ENCODE measurements at regions not wholly inside any gene's neighbourhood (a gene's known extent, or its start where the extent isn't known, plus 50 kb on each side); places are given as distances from the start of the nearest gene placed in this dataset.

- TF ChIP-seq CTCF (IDR thresholded peaks at IDR 0.05) (no peak), POLR2A (IDR thresholded peaks at IDR 0.05) (no peak)
Observed at GRCh38 chr4:20331642-20332041, 79.9 kb downstream of the SLIT2 start.
